Stimulated activated CD4-positive, alpha-beta T cell treated with anti-CD3 and anti-CD28 coated beads, Interleukin-1b, Interleukin-23, amount 100 ng/mL, for 48 hours (primary cell): ENCODE measurements at regions not wholly inside any gene's neighbourhood (a gene's known extent, or its start where the extent isn't known, plus 50 kb on each side); places are given as distances from the start of the nearest gene placed in this dataset.
"Not testable (repeated sequence)": the region's sequence is repeated elsewhere in the genome, so short reads cannot be mapped to it uniquely, and the experiment has no call there.

Source experiments
- DNase-seq: peaks from one replicate; pipeline ENCODE4 v3.0.0-alpha.2; 2020

GRCh38 chr2:122074201-122074600, 318.8 kb downstream of the TSN start:
- no peak for DNase-seq

- no peak for DNase-seq
These were observed 319.9 kb downstream of the TSN start for GRCh38 chr2:122075381-122075780.

DNA sequence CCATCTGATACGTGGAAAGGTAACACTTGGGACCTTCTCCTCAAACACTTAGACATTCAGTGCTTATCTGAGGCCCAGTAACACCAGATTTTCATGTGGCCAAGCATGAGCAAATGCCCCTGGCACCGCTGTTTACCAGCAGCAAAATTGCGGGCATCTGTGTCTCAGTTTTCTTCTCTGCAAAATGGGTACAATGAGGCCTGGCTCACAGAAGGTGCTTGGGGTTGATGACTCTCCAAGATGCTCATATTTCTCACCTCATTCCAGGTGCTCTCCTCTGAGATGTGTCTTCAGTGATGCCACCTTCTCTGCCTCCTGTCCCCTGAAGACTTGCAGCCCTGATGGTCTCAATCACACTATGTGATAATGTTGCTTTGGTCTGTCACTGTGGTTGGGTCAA, 321.7 kb downstream of the TSN start:
- no peak for DNase-seq

- DNase-seq: no peak
These were observed 322.3 kb downstream of the TSN start for GRCh38 chr2:122077771-122078170.

DNA sequence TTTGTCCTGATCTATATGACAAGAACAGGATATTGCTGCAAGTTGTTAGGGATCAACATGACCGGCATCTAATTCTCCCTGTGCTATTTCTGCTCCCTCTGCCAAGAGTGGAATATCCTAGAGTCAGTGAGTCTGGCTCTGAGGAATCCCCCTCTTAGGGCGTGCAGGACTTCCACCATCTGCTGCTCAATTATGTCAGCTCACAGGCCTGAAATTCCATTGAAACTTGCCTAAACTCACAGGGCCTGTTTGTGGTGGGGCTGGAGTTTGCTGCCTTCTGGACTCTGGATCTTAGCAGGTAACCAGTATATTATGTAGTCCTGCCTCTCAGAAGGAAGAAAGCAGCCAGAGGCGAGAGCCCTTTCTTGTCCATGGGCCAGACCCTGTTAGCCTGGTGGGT, 323.0 kb downstream of the TSN start:
- DNase-seq: no peak

DNA sequence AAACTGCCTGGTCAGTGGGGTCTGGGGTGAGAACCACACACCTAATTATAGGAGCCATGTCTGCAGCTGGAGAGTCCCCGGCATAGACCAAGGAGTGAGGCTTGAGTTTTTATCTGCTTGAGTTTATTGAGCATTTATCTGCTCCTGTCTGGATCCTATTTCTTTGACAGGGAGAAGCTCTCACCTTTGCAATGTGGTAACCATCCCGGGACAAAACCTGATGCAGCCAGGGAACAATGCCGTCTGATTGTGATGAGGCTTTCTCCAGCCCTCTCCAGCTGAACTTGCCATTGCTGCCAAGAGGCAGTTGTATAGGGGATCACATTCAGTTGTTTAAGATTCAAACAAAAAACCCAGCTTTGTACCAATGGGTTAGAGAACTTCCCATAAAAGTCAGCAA, 324.4 kb downstream of the TSN start:
- no peak for DNase-seq

DNA sequence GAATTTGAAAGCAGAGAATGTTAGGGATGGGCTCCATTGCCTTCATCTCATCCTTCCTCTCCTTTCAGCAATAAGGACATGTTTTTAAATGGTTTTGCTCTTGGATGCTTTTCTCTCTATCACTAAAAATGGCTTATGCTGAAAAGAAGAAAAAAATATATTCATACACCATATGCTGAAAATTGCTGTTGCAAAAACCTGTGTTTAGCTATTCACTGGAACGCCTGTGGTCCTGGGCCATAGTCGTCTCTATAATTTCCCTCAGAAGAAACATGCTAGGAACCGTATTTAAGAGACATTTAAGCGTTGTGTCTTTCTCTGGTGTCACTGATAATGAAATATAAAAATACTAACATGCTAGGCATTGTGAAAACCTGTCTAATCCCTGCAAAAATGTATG, 324.9 kb downstream of the TSN start:
- DNase-seq: no peak

GRCh38 chr2:122080871-122081270, 325.4 kb downstream of the TSN start:
- DNase-seq: no peak

DNA sequence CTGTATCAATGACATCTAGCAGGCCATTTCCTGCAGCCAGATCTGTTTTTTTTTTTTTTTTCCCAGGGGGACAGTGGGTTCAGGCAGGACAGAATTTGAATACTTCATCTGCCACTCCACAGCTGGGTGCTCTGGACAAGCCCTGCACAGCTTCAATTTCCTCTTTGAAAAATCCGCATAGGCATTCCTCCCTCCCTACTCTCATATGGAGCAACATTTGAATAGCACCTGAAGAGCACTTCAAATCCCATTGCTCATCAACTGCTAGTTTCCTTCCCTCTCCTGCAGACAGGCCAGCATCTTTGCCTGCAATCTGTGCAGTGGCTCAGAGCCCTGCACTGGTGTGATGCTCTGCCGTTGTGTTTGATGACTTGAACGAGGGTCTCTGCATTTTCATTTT, 326.3 kb downstream of the TSN start:
- no peak for DNase-seq

DNA sequence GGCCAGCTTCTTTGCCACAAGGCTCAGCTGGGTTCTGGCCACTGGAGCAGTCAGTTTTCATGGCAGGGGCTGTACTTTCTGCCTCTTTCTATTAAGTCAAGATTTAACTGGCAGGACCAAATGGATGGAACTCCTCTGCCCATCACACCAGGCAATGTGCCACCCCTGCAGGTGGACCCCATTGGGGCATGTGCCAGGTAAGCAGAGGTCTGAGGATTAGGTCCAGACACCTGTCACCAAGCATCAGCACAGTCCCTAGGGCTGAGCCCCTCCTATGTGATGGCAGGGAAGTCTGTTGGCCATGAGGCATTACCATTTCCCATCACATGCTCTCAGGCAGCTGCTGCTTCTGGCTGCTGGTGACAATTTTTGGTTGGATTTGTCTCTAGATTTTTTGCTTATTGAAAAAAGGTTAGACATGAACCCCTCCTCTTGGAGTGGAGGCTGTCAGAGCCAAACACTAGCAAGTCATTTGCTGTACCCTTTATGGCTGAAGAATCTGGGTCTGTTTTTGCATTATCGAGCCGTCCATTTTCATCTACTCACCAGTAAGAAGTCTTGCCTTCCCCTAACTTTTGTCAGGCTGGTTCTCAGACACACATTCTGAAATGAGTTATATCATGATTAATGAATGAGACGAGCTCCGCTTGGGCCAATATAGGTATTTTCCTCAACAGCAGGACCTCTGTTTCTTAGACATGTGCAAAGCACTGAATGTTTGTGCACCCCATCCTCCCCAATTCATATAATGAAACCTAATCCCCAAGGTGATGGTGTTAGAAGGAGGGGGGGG, 328.0 kb downstream of the TSN start:
- no peak for DNase-seq

- not testable (repeated sequence) for DNase-seq
These were observed 330.2 kb downstream of the TSN start for GRCh38 chr2:122085672-122086071.

GRCh38 chr2:122094557-122094956, 339.1 kb downstream of the TSN start:
- DNase-seq: no peak

DNA sequence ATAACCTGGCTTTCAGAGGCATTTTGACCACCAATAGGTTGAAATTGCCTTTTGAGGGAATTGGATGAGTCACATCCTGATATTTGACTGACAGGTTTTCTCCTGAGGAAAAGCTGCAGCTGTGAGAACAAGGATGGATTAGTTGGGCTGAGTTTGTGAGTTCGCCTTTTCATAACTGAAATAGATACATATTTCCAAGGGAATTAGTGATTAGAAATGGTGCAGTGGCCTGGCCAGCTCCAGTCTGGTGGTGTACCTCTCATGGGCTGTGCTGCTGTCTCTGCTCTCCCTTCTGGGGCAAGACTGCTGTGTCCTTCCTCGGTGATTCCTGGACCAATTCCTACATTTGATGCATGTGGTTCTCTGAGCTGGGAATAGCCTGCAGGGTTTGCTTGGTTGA, 341.3 kb downstream of the TSN start:
- no peak for DNase-seq

DNA sequence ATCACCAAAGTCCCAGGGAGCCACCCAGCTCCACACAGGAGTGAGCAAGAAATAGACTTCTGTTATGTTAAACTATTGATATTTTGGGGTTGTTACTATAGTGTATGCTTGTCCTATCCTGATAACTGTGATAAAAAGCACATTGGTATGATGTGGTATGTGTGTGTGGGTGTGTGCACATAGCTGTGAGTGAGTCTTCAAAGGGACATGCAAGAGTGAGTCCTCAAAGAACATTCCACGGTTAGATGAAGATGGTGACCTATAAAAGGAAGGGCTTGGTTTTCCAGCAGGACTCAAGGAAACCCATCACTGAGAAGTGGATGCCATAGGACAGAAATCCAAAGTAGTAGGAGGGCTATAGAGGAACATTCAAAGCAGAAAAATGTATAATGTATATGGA, 342.9 kb downstream of the TSN start:
- no peak for DNase-seq

- no peak for DNase-seq
These were observed 344.9 kb downstream of the TSN start for GRCh38 chr2:122100346-122100745.

GRCh38 chr2:122100756-122101155, 345.3 kb downstream of the TSN start:
- no peak for DNase-seq

DNA sequence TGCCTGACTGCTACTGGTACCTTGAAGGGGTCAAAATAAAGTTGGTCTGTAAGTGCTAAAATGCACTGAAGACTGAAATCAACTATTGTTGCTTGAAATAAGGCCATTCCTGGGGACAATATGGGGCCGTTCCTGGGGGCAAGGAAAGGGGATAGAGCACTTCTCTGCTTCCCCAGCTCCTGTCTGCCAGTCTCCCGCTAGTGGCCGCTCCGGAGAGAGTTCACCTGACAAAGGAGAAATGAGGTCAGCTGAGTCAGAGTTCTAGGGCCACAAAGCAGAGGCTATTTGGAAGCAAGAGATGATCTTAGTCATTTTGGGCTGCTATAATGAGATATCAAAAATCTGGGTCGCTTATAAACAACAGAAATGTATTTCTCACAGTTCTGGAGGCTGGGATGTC, 345.9 kb downstream of the TSN start:
- DNase-seq: no peak

DNA sequence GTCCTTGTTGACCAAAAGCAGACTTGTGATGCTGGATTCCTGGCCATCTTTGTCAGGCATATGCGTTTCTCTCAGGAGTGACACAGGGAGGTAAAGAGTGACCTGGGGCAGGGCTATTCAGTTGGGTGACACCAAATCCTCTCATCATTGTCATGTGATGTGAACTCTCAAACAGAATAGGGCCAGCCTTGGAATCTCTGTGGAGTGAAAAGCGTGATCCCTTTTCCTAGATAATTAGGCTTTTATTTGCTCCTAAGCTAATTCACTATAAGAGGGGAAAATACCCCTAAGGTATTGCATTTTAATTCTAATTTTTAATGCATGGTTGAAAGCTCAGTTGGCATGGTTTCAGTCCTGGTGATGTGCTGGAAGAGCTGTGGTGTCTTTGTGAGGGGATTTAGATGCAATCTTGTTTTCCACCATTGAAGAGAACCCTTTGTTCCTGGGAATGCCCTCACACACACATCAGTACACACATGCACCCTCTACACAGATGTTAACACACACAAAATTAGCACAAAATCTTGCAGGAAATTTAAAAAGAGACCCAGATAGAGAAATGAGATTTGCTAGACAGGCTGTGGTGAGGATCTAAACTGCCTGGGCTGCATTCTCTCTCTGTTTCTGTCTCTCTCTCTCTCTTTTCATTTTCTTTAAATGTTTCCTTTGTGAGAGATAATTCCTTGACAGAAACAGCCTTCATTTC, 349.9 kb downstream of the TSN start:
- no peak for DNase-seq

- no peak for DNase-seq
These were observed 350.4 kb downstream of the TSN start for GRCh38 chr2:122105877-122106206.

DNA sequence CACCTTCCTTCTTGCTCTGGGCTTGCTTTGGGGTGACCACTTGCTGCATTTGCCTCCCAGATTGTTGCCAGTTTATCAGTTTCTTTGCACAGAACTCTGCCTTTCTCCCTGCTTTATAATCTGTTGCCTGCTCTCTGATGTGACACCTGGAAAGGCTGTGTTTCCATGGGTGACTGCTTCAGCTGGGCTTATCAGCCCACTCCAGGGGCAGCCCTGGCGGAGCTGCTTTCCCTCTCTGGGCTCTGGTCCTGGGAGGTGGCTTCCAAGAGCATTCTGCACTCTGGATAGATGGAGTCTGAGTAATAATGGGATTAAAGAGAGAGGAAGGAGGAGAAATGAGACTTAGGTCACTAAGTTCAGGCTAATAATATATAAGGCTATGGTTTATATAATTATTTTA, 352.7 kb downstream of the TSN start:
- no peak for DNase-seq

- DNase-seq: no peak
These were observed 357.0 kb downstream of the TSN start for GRCh38 chr2:122112216-122113005.

- DNase-seq: no peak
These were observed 359.0 kb downstream of the TSN start for GRCh38 chr2:122114421-122114820.

DNA sequence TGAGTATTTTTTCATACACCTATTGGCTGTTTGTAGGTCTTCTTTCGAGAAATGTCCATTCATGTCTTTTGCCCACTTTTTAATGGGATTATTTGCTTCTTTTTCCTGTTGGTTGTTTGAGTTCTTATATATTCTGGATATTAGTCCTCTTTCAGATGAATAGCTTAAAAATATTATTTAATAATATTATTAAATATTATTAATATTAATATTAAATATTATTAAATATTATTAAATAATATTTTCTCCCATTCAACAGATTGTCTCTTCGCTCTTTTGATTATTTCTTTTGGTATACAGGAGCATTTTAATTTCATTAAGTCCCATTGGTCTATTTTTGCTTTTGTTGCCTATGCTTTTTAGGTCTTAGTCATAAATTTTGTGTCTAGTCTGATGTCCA, 361.9 kb downstream of the TSN start:
- no peak for DNase-seq

DNA sequence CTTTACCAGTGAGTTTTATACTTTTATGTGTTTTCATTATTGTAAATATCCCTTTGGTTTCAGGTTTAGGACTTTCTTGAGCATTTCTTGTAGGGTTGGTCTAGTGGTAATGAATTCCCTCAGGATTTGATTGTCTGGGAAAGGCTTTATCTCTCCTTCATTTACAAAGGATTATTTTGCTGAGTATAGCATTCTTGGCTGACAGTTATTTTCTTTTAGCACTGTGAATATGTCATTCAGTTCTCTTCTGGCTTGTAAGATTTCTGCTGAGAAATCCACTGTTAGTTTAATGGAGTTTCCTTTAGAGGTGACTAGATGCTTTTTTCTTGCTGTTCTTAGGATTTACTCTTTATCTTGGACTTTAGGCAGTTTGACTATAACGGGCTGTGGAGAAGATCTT, 373.9 kb downstream of the TSN start:
- DNase-seq: no peak
